ENCODE measurements at regions not wholly inside any gene's neighbourhood (a gene's known extent, or its start where the extent isn't known, plus 50 kb on each side); places are given as distances from the start of the nearest gene placed in this dataset.
"Not testable (repeated sequence)": the region's sequence is repeated elsewhere in the genome, so short reads cannot be mapped to it uniquely, and the experiment has no call there.

DNA sequence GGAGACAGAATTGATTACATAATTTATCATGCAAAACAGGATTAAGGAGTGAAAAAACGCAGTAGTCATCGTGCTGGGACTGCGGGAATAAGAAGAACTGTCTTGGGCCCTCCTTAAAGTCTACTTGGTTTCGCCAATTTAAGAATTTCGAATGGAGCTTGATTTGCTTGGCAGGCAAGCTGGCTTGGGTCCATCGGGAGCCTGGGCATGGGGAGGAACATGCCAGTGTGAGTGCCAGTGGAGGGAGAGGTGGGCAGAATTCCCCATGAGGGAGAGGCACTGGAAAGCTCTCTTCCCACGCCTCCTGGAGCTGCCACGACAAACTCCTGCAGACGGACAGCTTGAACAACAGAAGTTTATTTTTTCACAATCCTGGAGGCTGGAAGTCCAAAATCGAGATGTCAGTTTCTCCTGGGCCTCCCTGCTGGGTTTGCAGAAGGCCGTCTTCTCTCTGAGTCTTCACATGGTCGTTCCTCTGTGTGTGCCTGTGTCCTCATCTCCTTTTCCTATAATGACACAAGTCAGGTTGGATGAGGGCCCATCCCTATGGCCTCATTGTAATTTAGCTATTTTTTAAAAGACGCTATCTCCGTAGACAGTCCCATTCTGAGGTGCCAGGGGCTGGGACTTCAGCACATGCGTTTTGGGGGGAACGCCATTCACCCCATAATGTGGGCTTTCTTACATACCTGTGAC, 528.7 kb upstream of the DPP6 start:
- peaks cover 2 to 15% (median 13%) of the 10 kb centered on the region in 7 donors for H3K9me3 Mint-ChIP-seq
- no peaks in the 10 kb centered on the region for H3K27me3 Mint-ChIP-seq
- no peaks in the 10 kb centered on the region for H3K4me1 Mint-ChIP-seq
- H3K36me3 Mint-ChIP-seq: no peaks in the 10 kb centered on the region
- H3K4me3 Mint-ChIP-seq: no peak overlapping the region
- ATAC-seq (ENCODE audit: low read depth in 2 of 2) (no peak), DNase-seq (no peak)
- H3K27ac Mint-ChIP-seq: no peak overlapping the region

DNA sequence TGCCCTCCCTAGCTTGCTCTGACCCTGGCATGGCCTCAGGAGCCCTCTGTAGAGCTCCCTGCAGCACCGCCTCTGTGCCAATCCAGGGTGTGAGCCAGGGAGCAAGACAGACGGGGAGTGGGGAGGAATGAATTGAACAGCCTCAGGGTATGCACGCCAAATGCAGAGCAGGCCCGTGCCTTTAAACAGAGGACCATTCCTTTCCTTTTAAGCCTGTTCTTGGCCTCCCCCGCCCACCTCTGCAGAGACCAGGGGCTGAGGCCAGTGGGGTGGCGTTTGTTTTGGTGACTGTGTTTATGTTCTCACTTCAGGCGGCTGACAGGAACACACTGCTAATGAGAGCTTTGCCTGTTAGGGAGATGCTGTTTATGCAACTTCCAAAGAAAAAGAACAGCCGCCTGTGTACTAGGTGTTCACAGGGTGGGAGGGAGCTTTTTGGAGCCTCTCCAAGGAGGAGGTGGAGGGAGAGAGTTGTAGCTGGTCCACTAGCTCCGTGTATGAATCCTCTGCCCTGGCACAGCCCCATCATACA, 528.1 kb upstream of the DPP6 start:
- no peak for ATAC-seq (ENCODE audit: low read depth in 2 of 2)
- Mint-ChIP-seq H3K36me3 (no peaks in the 10 kb centered on the region), H3K27me3 (no peaks in the 10 kb centered on the region), H3K4me3 (no peak overlapping the region), H3K27ac (peak overlapping the region in 1 of 6 donors; percentile 89), H3K4me1 (no peaks in the 10 kb centered on the region), H3K9me3 (peaks cover 2 to 15% (median 13%) of the 10 kb centered on the region in 7 donors)
- DNase-seq: no peak

- H3K4me3 Mint-ChIP-seq: no peak overlapping the region
- H3K9me3 Mint-ChIP-seq: peaks cover 2 to 23% (median 18%) of the 10 kb centered on the region in 7 donors
- H3K27ac Mint-ChIP-seq: no peak overlapping the region
- H3K27me3 Mint-ChIP-seq: no peaks in the 10 kb centered on the region
- DNase-seq (no peak), ATAC-seq (ENCODE audit: low read depth in 2 of 2) (no peak)
- no peaks in the 10 kb centered on the region for H3K4me1 Mint-ChIP-seq
- no peaks in the 10 kb centered on the region for H3K36me3 Mint-ChIP-seq
Measured at GRCh38 chr7:153529100-153529499, 523.1 kb upstream of the DPP6 start.

- no peak overlapping the region for H3K27ac Mint-ChIP-seq
- ATAC-seq (ENCODE audit: low read depth in 2 of 2) (no peak), DNase-seq (no peak)
- no peaks in the 10 kb centered on the region for H3K36me3 Mint-ChIP-seq
- no peaks in the 10 kb centered on the region for H3K4me1 Mint-ChIP-seq
- H3K4me3 Mint-ChIP-seq: no peak overlapping the region
- peaks cover 2 to 23% (median 18%) of the 10 kb centered on the region in 7 donors for H3K9me3 Mint-ChIP-seq
- H3K27me3 Mint-ChIP-seq: no peaks in the 10 kb centered on the region
Measured at GRCh38 chr7:153529651-153530165, 522.5 kb upstream of the DPP6 start.

- ATAC-seq (ENCODE audit: low read depth in 2 of 2) (no peak), DNase-seq (no peak)
- no peak overlapping the region for H3K27ac Mint-ChIP-seq
- H3K4me3 Mint-ChIP-seq: no peak overlapping the region
- H3K4me1 Mint-ChIP-seq: no peaks in the 10 kb centered on the region
- H3K9me3 Mint-ChIP-seq: peaks cover 2 to 23% (median 16%) of the 10 kb centered on the region in 7 donors
- H3K27me3 Mint-ChIP-seq: no peaks in the 10 kb centered on the region
- H3K36me3 Mint-ChIP-seq: no peaks in the 10 kb centered on the region
Measured at GRCh38 chr7:153530441-153530840, 521.8 kb upstream of the DPP6 start.

- ATAC-seq (ENCODE audit: low read depth in 2 of 2) (no peak), DNase-seq (no peak)
- no peaks in the 10 kb centered on the region for H3K36me3 Mint-ChIP-seq
- H3K4me3 Mint-ChIP-seq: no peak overlapping the region
- no peaks in the 10 kb centered on the region for H3K4me1 Mint-ChIP-seq
- peaks cover 5 to 23% (median 9%) of the 10 kb centered on the region in 7 donors for H3K9me3 Mint-ChIP-seq
- H3K27me3 Mint-ChIP-seq: no peaks in the 10 kb centered on the region
- H3K27ac Mint-ChIP-seq: no peak overlapping the region
Measured at GRCh38 chr7:153532326-153532725, 519.9 kb upstream of the DPP6 start.

- H3K4me1 Mint-ChIP-seq: no peaks in the 10 kb centered on the region
- H3K4me3 Mint-ChIP-seq: peak overlapping the region in 1 of 8 donors; percentile 21
- H3K9me3 Mint-ChIP-seq: peaks cover 0 to 8% (median 6%) of the 10 kb centered on the region in 7 donors
- no peaks in the 10 kb centered on the region for H3K27me3 Mint-ChIP-seq
- no peak overlapping the region for H3K27ac Mint-ChIP-seq
- no peaks in the 10 kb centered on the region for H3K36me3 Mint-ChIP-seq
- DNase-seq (no peak), ATAC-seq (ENCODE audit: low read depth in 2 of 2) (no peak)
Measured at GRCh38 chr7:153537271-153537670, 514.9 kb upstream of the DPP6 start.

DNA sequence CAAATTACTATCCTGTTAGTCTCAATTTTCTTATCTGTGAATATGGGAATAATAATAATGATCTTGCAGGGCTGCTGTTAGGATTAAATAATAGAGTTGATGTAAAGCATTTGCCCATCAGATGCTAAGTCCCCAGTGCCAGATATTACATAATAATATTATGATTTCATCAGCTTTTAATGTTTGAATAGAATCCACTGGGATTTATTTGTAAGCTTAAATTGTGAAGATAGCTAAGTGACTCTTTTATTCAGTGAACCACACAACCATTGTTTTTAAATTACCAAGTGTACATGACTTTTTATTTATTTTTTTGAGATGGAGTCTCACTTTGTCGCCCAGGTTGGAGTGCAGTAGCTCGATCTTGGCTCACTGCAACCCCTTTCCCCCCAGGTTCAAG, 510.3 kb upstream of the DPP6 start:
- no peak for ATAC-seq (ENCODE audit: low read depth in 2 of 2)
- H3K27me3 Mint-ChIP-seq: no peaks in the 10 kb centered on the region
- DNase-seq: no peak
- H3K9me3 Mint-ChIP-seq: peaks cover 0 to 13% (median 5%) of the 10 kb centered on the region in 7 donors
- no peaks in the 10 kb centered on the region for H3K4me1 Mint-ChIP-seq
- H3K36me3 Mint-ChIP-seq: no peaks in the 10 kb centered on the region
- H3K4me3 Mint-ChIP-seq: no peak overlapping the region
- H3K27ac Mint-ChIP-seq: no peak overlapping the region

DNA sequence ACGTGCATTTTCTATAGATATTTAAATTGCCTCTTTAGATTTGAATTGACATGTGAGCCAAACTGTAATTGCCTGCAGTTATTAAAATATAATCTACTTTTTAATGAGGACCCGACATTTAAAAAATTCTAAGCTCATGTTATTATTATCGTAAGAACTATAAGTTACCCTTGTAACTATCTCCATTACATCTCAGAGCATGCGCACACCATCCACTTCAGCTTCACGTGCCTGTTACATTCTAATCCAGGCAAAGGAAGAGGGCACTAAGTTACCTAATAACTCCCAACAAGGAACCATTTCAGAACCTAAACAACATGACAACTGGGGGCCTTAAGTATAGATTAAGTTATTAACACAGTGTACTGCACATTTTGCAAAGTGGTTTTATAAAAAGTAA, 509.0 kb upstream of the DPP6 start:
- H3K27me3 Mint-ChIP-seq: no peaks in the 10 kb centered on the region
- DNase-seq: no peak
- H3K36me3 Mint-ChIP-seq: no peaks in the 10 kb centered on the region
- H3K27ac Mint-ChIP-seq: no peak overlapping the region
- no peak for ATAC-seq (ENCODE audit: low read depth in 2 of 2)
- H3K4me3 Mint-ChIP-seq: no peak overlapping the region
- no peaks in the 10 kb centered on the region for H3K4me1 Mint-ChIP-seq
- H3K9me3 Mint-ChIP-seq: peaks cover 0 to 13% (median 5%) of the 10 kb centered on the region in 7 donors

DNA sequence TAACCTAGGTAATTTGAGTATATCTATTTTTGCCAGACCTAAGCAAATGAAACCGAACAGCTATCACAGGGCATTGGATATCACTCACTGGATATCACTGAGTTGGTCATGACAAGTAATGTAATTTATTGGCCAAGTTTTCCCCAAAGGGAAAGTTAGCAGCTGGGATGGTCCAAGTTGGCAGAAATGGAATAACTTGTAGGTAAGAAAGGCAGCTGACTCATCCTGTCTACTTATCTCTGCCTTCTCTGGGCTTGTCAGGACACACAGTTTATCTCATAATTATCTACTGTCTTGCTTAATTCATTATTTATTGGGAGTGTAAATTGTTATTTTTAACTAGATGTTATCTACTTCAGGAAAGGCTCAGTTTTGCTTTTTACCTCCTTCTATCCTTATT, 502.0 kb upstream of the DPP6 start:
- ATAC-seq (ENCODE audit: low read depth in 2 of 2): no peak
- Mint-ChIP-seq H3K27me3 (no peaks in the 10 kb centered on the region), H3K27ac (no peak overlapping the region), H3K4me3 (no peak overlapping the region), H3K36me3 (no peaks in the 10 kb centered on the region), H3K9me3 (peaks cover 0 to 5% (median 0%) of the 10 kb centered on the region in 7 donors), H3K4me1 (no peaks in the 10 kb centered on the region)
- no peak for DNase-seq

GRCh38 chr7:153564391-153564790, 487.8 kb upstream of the DPP6 start:
- DNase-seq (no peak), ATAC-seq (ENCODE audit: low read depth in 2 of 2) (no peak)
- Mint-ChIP-seq H3K4me1 (no peaks in the 10 kb centered on the region), H3K36me3 (no peaks in the 10 kb centered on the region), H3K9me3 (peaks cover 11 to 66% (median 24%) of the 10 kb centered on the region in 7 donors), H3K4me3 (no peak overlapping the region), H3K27ac (no peak overlapping the region), H3K27me3 (no peaks in the 10 kb centered on the region)

GRCh38 chr7:153566324-153566723, 485.9 kb upstream of the DPP6 start:
- Mint-ChIP-seq H3K27ac (no peak overlapping the region), H3K9me3 (peaks cover 19 to 78% (median 29%) of the 10 kb centered on the region in 7 donors), H3K4me1 (no peaks in the 10 kb centered on the region), H3K4me3 (no peak overlapping the region), H3K36me3 (peaks cover 0 to 7% of the 10 kb centered on the region in 2 donors), H3K27me3 (no peaks in the 10 kb centered on the region)
- ATAC-seq (ENCODE audit: low read depth in 2 of 2) (no peak), DNase-seq (no peak)

- H3K4me3 Mint-ChIP-seq: no peak overlapping the region
- DNase-seq: no peak
- H3K27me3 Mint-ChIP-seq: no peaks in the 10 kb centered on the region
- ATAC-seq (ENCODE audit: low read depth in 2 of 2): no peak
- peaks cover 17 to 76% (median 29%) of the 10 kb centered on the region in 7 donors for H3K9me3 Mint-ChIP-seq
- H3K27ac Mint-ChIP-seq: peak overlapping the region in 1 of 6 donors; percentile 24
- H3K36me3 Mint-ChIP-seq: peaks cover 0 to 7% of the 10 kb centered on the region in 2 donors
- no peaks in the 10 kb centered on the region for H3K4me1 Mint-ChIP-seq
Measured at GRCh38 chr7:153567426-153567825, 484.8 kb upstream of the DPP6 start.

GRCh38 chr7:153569520-153569919, 482.7 kb upstream of the DPP6 start:
- not testable (repeated sequence) for H3K27ac Mint-ChIP-seq
- peaks cover 18 to 68% (median 29%) of the 10 kb centered on the region in 7 donors for H3K9me3 Mint-ChIP-seq

More at GRCh38 chr7:153569520-153569919, 482.7 kb upstream of the DPP6 start:
- H3K36me3 Mint-ChIP-seq; H3K4me3 Mint-ChIP-seq; ATAC-seq (ENCODE audit: low read depth in 2 of 2); H3K4me1 Mint-ChIP-seq; DNase-seq; H3K27me3 Mint-ChIP-seq: not testable (repeated sequence)

Data from naive B cell (primary cell).